ENCODE measurements at regions not wholly inside any gene's neighbourhood (a gene's known extent, or its start where the extent isn't known, plus 50 kb on each side); places are given as distances from the start of the nearest gene placed in this dataset.
A peak's percentile ranks its signal among the peaks of the same experiment; 100 is the strongest.
"Not testable (repeated sequence)": the region's sequence is repeated elsewhere in the genome, so short reads cannot be mapped to it uniquely, and the experiment has no call there.

DNA sequence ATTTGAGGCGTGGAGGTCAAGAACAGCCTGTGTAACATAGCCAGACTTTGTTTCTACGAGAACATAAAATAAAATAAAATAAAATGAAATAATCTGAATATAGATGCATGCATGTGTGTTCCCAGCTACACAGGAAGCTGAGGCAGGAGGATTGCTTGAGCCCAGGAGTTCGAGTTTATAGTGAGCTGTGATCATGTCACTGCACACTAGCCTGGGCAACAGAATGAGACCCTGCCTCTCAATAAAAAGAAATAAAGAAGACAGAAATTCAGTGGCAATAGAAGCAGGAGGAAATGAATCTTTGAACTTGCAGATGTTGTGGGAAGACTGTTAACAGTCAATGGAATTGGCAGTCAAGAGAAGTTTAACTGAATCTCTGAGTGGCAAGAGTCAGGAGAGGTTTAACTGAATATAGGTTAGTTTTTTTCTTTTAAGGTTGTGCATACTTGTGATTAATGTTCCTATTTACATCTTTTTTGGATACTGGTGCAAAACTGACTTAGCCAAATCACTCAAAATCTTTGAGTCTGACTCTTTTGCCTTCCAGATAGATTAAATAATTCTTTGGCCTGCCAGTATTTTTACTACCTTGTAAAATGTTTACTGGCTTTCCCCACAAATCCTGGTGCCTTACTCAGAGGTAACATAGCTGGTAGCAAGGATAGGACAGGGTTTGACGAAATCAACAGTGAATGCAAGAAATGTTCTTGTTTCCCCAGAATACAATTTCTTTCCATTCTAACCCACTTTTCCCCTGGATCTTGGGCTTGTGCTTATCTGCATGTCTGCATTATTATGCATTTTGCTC, 361.4 kb downstream of the PDCD6IP start:
- TF ChIP-seq, protein P1, sequence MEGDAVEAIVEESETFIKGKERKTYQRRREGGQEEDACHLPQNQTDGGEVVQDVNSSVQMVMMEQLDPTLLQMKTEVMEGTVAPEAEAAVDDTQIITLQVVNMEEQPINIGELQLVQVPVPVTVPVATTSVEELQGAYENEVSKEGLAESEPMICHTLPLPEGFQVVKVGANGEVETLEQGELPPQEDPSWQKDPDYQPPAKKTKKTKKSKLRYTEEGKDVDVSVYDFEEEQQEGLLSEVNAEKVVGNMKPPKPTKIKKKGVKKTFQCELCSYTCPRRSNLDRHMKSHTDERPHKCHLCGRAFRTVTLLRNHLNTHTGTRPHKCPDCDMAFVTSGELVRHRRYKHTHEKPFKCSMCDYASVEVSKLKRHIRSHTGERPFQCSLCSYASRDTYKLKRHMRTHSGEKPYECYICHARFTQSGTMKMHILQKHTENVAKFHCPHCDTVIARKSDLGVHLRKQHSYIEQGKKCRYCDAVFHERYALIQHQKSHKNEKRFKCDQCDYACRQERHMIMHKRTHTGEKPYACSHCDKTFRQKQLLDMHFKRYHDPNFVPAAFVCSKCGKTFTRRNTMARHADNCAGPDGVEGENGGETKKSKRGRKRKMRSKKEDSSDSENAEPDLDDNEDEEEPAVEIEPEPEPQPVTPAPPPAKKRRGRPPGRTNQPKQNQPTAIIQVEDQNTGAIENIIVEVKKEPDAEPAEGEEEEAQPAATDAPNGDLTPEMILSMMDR (conservative IDR thresholded peaks at IDR 0.05; ENCODE audit: low read length), result no peak
- H3K4me3 ChIP-seq (ENCODE audit: low read length), result no peak overlapping the region
- no peak for DNase-seq (ENCODE audit: low read depth)

DNA sequence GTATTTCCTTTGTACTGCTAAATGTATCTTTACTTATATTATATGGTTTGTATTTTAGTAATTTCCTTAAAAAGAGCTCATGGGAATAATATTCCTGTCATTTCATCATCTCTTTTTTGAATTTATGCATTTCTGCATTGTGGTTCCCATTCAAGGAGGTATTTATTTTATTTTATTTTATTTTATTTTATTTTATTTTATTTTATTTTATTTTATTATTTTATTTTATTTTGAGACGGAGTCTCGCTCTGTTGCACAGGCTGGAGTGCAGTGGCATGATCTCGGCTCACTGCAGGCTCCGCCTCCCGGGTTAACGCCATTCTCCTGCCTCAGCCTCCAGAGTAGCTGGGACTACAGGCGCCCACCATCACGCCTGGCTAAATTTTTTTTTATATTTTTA, 371.2 kb downstream of the PDCD6IP start:
- DNase-seq (ENCODE audit: low read depth); H3K4me3 ChIP-seq (ENCODE audit: low read length): not testable (repeated sequence)

DNA sequence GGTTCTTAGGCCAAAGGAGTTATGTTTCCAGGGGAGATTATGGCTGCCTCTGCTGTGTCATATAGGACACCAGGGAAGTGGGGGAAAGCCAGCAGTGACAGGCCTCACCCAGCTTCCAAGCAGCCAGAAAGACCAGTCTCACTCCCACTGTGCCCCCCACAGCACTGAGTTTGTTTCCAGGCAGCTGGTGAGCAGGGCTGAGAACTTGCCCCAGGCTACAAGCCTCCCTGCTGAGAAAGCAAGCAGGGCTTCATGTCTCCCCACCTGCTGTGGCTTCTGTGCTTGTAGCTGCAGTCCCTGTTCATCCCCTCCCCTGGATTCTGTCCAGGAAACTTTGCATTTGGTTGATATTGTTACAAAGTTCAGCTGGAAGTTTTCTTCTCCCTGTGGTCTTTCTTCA, 376.3 kb downstream of the PDCD6IP start:
- TF ChIP-seq, protein P1 (conservative IDR thresholded peaks at IDR 0.05; ENCODE audit: low read length), result no peak
- H3K4me3 ChIP-seq (ENCODE audit: low read length), result no peak overlapping the region
- no peak for DNase-seq (ENCODE audit: low read depth)

DNA sequence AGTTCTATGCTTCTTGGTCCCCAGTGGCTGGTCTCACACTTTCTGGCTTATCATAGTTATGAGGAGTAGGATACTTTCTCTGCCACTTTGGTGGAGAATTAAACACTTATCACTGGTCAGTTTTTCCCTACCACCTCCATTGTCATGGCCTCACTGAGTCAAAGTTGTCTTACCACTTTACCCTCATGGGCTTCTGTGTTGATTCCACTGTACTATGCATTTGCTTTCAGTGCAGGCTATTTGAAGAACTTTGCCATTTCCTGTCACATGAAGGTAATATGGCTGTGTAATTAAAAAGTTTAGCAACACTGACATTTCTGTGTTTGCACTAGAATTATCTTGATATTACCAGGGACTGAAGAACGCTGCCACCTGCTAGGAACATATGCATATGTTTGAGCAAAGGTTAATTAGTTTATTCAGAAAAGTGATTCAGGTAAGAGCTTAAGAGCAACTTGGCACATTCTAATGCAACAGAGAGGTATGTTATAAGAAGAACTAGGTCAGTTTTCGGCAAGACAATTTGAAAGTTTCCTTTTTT, 377.3 kb downstream of the PDCD6IP start:
- TF ChIP-seq, protein P1 (conservative IDR thresholded peaks at IDR 0.05; ENCODE audit: low read length), result no peak
- no peak overlapping the region for H3K4me3 ChIP-seq (ENCODE audit: low read length)
- DNase-seq (ENCODE audit: low read depth), result no peak

DNA sequence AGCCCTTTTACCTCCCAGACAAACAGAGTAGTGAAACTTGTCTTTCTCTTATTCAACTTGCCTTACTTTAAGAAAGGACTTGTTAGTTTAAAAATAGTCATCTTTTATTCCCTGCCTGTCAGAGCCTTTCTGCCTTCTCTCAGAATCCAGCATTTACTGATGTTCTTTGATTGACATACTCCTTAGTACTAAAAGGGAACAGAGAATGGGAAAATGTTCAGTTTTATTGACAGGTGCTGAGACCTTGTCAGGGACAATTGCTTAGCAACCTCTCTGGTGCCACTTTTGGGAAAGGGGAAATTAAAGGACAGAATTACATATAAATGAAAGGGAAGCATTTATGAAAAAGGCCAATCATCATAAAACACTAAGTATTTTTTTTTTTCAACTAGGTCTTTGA, 378.3 kb downstream of the PDCD6IP start:
- no peak overlapping the region for H3K4me3 ChIP-seq (ENCODE audit: low read length)
- DNase-seq (ENCODE audit: low read depth), result no peak
- TF ChIP-seq, protein P1 (conservative IDR thresholded peaks at IDR 0.05; ENCODE audit: low read length), result no peak

DNA sequence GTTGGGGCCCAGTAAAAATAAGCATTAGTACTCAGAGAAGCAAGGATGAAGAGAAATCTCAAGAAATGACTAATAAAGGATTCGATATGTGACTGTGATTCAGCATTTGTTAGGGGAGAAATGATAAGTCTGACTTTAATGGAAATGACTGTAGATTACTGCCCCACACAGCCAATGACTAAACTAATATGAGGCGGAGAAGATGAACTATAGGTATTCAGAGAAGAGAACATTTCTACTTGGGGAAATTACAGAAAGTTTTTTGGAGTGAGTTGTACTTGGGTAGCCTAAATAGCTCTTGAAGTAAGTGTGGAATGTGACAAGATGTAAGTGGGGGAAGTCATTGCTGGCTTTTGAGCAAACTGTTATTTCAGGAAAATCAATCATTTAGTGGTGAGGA, 380.0 kb downstream of the PDCD6IP start:
- TF ChIP-seq, protein P1 (conservative IDR thresholded peaks at IDR 0.05; ENCODE audit: low read length), result no peak
- no peak overlapping the region for H3K4me3 ChIP-seq (ENCODE audit: low read length)
- DNase-seq (ENCODE audit: low read depth), result peak; percentile 29

DNA sequence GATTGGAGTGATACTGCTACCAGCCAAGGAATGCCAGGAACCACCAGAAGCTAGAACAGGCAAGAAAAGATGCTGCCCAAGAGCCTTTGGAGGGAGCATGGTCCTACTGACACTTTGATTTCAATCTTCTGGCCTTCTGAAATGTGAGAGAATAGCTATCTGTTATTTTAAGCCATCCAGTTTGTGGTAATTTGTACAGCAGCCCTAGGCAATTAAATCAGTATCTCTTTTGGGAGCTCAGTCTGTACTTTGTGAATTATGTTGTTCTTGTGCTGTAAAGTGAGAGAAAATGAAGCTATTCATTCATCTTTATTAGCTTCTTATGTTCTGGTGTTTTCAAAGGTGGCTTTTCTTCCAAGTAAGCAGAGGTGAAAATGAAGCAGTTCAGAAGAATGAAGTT, 381.3 kb downstream of the PDCD6IP start:
- H3K4me3 ChIP-seq (ENCODE audit: low read length), result no peak overlapping the region
- TF ChIP-seq, protein P1 (conservative IDR thresholded peaks at IDR 0.05; ENCODE audit: low read length), result no peak
- no peak for DNase-seq (ENCODE audit: low read depth)

Measured in AG10803 (cell line).